ENCODE measurements at regions not wholly inside any gene's neighbourhood (a gene's known extent, or its start where the extent isn't known, plus 50 kb on each side); places are given as distances from the start of the nearest gene placed in this dataset.

- TF ChIP-seq SUZ12 (IDR thresholded peaks at IDR 0.05; ENCODE audit: extremely low read depth, insufficient read depth, insufficient read length) = no peak
- no peak for TF ChIP-seq YY1 (IDR thresholded peaks at IDR 0.05; ENCODE audit: insufficient read depth, insufficient read length)
- TF ChIP-seq ZNF274 (IDR thresholded peaks at IDR 0.05; ENCODE audit: low read depth, low read length) = no peak
These were observed 215.1 kb upstream of the SALL3 start for GRCh38 chr18:78764544-78764943.
